RWPE1 (cell line): ENCODE measurements at regions not wholly inside any gene's neighbourhood (a gene's known extent, or its start where the extent isn't known, plus 50 kb on each side); places are given as distances from the start of the nearest gene placed in this dataset.

Source experiments
- CTCF ChIA-PET: fragments of 350-600 bp; sonication (Branson Sonifier 250); formaldehyde crosslinking; extraction: SDS; loops from one replicate; lab custom pipeline; 2021; lab: Yijun Ruan, JAX
- POLR2A ChIA-PET: fragments of 400-600 bp; formaldehyde crosslinking; extraction: SDS; loops from one replicate; lab custom pipeline; 2020; ENCODE audit warnings: antibody characterized with exemption; ENCODE audit not compliant: low non-redundant PET; lab: Yijun Ruan, JAX
- DNase-seq: peaks from one replicate; pipeline ENCODE4 v3.0.0; 2012; ENCODE audit warnings: low spot score
- H3K27ac ChIP-seq: fragments of 450-650 bp; 2 replicates; pipeline ENCODE4 v1.5.1; 2017
- CTCF ChIP-seq: fragments of 450-650 bp; conservative IDR thresholded peaks from 2 replicates; pipeline ENCODE4 v1.5.1; 2017; ENCODE audit warnings: low read depth, mild to moderate bottlenecking

- POLR2A ChIA-PET, result no interaction called here
- CTCF ChIA-PET, result interaction anchor here (0.6 kb wide), 1 partner anchor 84 kb away, joined by 4 read pairs; no protein-coding TSS in a partner anchor
- DNase-seq, result no peak
- no peak overlapping the region for H3K27ac ChIP-seq
- TF ChIP-seq CTCF, result no peak
Observed at GRCh38 chr4:123617791-123618190, 221.2 kb downstream of the SPRY1 start.

GRCh38 chr4:123618606-123619005 lies 222.0 kb downstream of the SPRY1 start:
- POLR2A ChIA-PET, result no interaction called here
- H3K27ac ChIP-seq, result no peak overlapping the region
- TF ChIP-seq CTCF, result no peak
- no peak for DNase-seq
- CTCF ChIA-PET, result interaction anchor here (0.6 kb wide), 1 partner anchor 11 kb away, joined by 3 read pairs; no protein-coding TSS in a partner anchor

- POLR2A ChIA-PET, result no interaction called here
- H3K27ac ChIP-seq, result no peak overlapping the region
- no peak for DNase-seq
- CTCF ChIA-PET, result interaction anchor here (0.6 kb wide), 1 partner anchor 10 kb away, joined by 3 read pairs; no protein-coding TSS in a partner anchor
- no peak for TF ChIP-seq CTCF
Observed at GRCh38 chr4:123619326-123619725, 222.7 kb downstream of the SPRY1 start.

GRCh38 chr4:123619895-123620294 lies 223.3 kb downstream of the SPRY1 start:
- DNase-seq, result no peak
- POLR2A ChIA-PET, result no interaction called here
- H3K27ac ChIP-seq, result no peak overlapping the region
- TF ChIP-seq CTCF, result no peak
- CTCF ChIA-PET, result no interaction called here

GRCh38 chr4:123621072-123621705 lies 224.6 kb downstream of the SPRY1 start:
- no peak for TF ChIP-seq CTCF
- H3K27ac ChIP-seq, result no peak overlapping the region
- ChIA-PET POLR2A (no interaction called here), CTCF (no interaction called here)
- no peak for DNase-seq

- POLR2A ChIA-PET, result no interaction called here
- DNase-seq, result no peak
- no peak overlapping the region for H3K27ac ChIP-seq
- CTCF ChIA-PET, result interaction anchor here (0.7 kb wide), 1 partner anchor 28 kb away, joined by 4 read pairs; no protein-coding TSS in a partner anchor
- no peak for TF ChIP-seq CTCF
Observed at GRCh38 chr4:123622572-123622971, 226.0 kb downstream of the SPRY1 start.
